Suprapubic skin (tissue), 4 donors: ENCODE measurements at regions not wholly inside any gene's neighbourhood (a gene's known extent, or its start where the extent isn't known, plus 50 kb on each side); places are given as distances from the start of the nearest gene placed in this dataset.

Experiments
- DNase-seq, 2 donors: peaks; one replicate each; pipeline ENCODE4 v3.0.0-alpha.2; 2019; ENCODE audit warnings: low spot score in 2 of 2
- H3K27ac ChIP-seq: fragments of 200-600 bp; sonication (generic); one replicate; pipeline ENCODE4 v1.5.1; 2019
- H3K27me3 ChIP-seq: fragments of 200-600 bp; sonication (generic); one replicate; pipeline ENCODE4 v1.5.1; 2019
- H3K36me3 ChIP-seq: fragments of 200-600 bp; sonication (generic); one replicate; pipeline ENCODE4 v1.5.1; 2019
- H3K4me1 ChIP-seq: fragments of 200-600 bp; sonication (generic); one replicate; pipeline ENCODE4 v1.5.1; 2019
- H3K4me3 ChIP-seq: fragments of 200-600 bp; sonication (generic); one replicate; pipeline ENCODE4 v1.5.1; 2019; ENCODE audit warnings: mild to moderate bottlenecking
- H3K9me3 ChIP-seq: fragments of 200-600 bp; sonication (generic); one replicate; pipeline ENCODE4 v1.5.1; 2019
- CTCF ChIP-seq, 2 donors: fragments of 200-600 bp in 1 of 2; fragments of 450-650 bp in 1 of 2; sonication (generic) in 1 of 2; IDR thresholded peaks; one replicate each; pipeline ENCODE4 v1.5.1; 2016 to 2019; ENCODE audit warnings: antibody characterized with exemption in 2 of 2, mild to moderate bottlenecking in 1 of 2, moderate library complexity in 1 of 2
- EP300 ChIP-seq: sonication (generic); formaldehyde crosslinking; IDR thresholded peaks from one replicate; pipeline ENCODE4 v1.6.1; 2017; ENCODE audit warnings: antibody characterized with exemption
- POLR2A ChIP-seq, 2 donors: fragments of 450-650 bp; IDR thresholded peaks; one replicate each; pipeline ENCODE4 v1.6.1; 2017; ENCODE audit warnings: antibody characterized with exemption in 2 of 2, mild to moderate bottlenecking in 2 of 2, moderate library complexity in 2 of 2
- POLR2AphosphoS5 ChIP-seq, 3 donors: sonication (generic); formaldehyde crosslinking; IDR thresholded peaks; one replicate each; pipeline ENCODE4 v1.6.1; 2017; ENCODE audit warnings: antibody characterized with exemption in 3 of 3
- WGBS: methylation state at CpG from one replicate; pipeline ENCODE4 v1.1.5; 2018; 5-methylcytosine and 5-hydroxymethylcytosine counted together

GRCh38 chr16:22630242-22630641 is 119.6 kb downstream of the NPIPB5 start:
- no peaks in the 10 kb centered on the region for H3K27me3 ChIP-seq
- no peak overlapping the region for H3K4me3 ChIP-seq
- no peak for DNase-seq
- no peak overlapping the region for H3K27ac ChIP-seq
- TF ChIP-seq POLR2AphosphoS5 (IDR thresholded peaks at IDR 0.05): no peak
- TF ChIP-seq POLR2A (IDR thresholded peaks at IDR 0.05): no peak
- 88% methylated on average over 4 of the region's 4 CpGs for WGBS
- no peaks in the 10 kb centered on the region for H3K36me3 ChIP-seq
- H3K4me1 ChIP-seq: no peaks in the 10 kb centered on the region
- H3K9me3 ChIP-seq: no peaks in the 10 kb centered on the region

GRCh38 chr16:22631264-22631663 is 120.6 kb downstream of the NPIPB5 start:
- TF ChIP-seq CTCF (IDR thresholded peaks at IDR 0.05): no peak
- no peak for TF ChIP-seq POLR2AphosphoS5 (IDR thresholded peaks at IDR 0.05)
- TF ChIP-seq EP300: no peak
- TF ChIP-seq POLR2A (IDR thresholded peaks at IDR 0.05): no peak
- Histone ChIP-seq H3K27me3 (no peaks in the 10 kb centered on the region), H3K9me3 (no peaks in the 10 kb centered on the region), H3K36me3 (no peaks in the 10 kb centered on the region), H3K4me3 (no peak overlapping the region), H3K4me1 (no peaks in the 10 kb centered on the region), H3K27ac (no peak overlapping the region)
- DNase-seq: no peak
- 80% methylated on average over 9 of the region's 9 CpGs for WGBS

- no peak overlapping the region for H3K4me3 ChIP-seq
- TF ChIP-seq CTCF (IDR thresholded peaks at IDR 0.05) (no peak), POLR2AphosphoS5 (IDR thresholded peaks at IDR 0.05) (no peak), POLR2A (IDR thresholded peaks at IDR 0.05) (no peak), EP300 (no peak)
- H3K36me3 ChIP-seq: no peaks in the 10 kb centered on the region
- H3K27ac ChIP-seq: no peak overlapping the region
- no peaks in the 10 kb centered on the region for H3K27me3 ChIP-seq
- no peak for DNase-seq
- 83% methylated on average over 4 of the region's 4 CpGs for WGBS
- no peaks in the 10 kb centered on the region for H3K4me1 ChIP-seq
- no peaks in the 10 kb centered on the region for H3K9me3 ChIP-seq
Measured at GRCh38 chr16:22632606-22633005, 121.9 kb downstream of the NPIPB5 start.

- no peak overlapping the region for H3K4me3 ChIP-seq
- H3K36me3 ChIP-seq: no peaks in the 10 kb centered on the region
- WGBS: 90% methylated on average over 5 of the region's 5 CpGs
- H3K27me3 ChIP-seq: no peaks in the 10 kb centered on the region
- DNase-seq: no peak
- no peak overlapping the region for H3K27ac ChIP-seq
- peaks cover 4% of the 10 kb centered on the region for H3K4me1 ChIP-seq
- no peaks in the 10 kb centered on the region for H3K9me3 ChIP-seq
- TF ChIP-seq POLR2A (IDR thresholded peaks at IDR 0.05) (no peak), EP300 (no peak), POLR2AphosphoS5 (IDR thresholded peaks at IDR 0.05) (no peak), CTCF (IDR thresholded peaks at IDR 0.05) (no peak)
Measured at GRCh38 chr16:22633280-22633679, 122.6 kb downstream of the NPIPB5 start.

- TF ChIP-seq EP300 (no peak), CTCF (IDR thresholded peaks at IDR 0.05) (no peak), POLR2AphosphoS5 (IDR thresholded peaks at IDR 0.05) (no peak), POLR2A (IDR thresholded peaks at IDR 0.05) (no peak)
- no peak for DNase-seq
- Histone ChIP-seq H3K4me1 (peaks cover 4% of the 10 kb centered on the region), H3K36me3 (no peaks in the 10 kb centered on the region), H3K9me3 (no peaks in the 10 kb centered on the region), H3K4me3 (no peak overlapping the region), H3K27ac (no peak overlapping the region), H3K27me3 (no peaks in the 10 kb centered on the region)
- 50% methylated on average over 3 of the region's 3 CpGs for WGBS
Measured at GRCh38 chr16:22633799-22634198, 123.1 kb downstream of the NPIPB5 start.

- Histone ChIP-seq H3K9me3 (no peaks in the 10 kb centered on the region), H3K4me3 (no peak overlapping the region), H3K4me1 (peaks cover 4% of the 10 kb centered on the region), H3K36me3 (no peaks in the 10 kb centered on the region), H3K27ac (no peak overlapping the region), H3K27me3 (no peaks in the 10 kb centered on the region)
- TF ChIP-seq POLR2AphosphoS5 (IDR thresholded peaks at IDR 0.05) (no peak), EP300 (no peak), POLR2A (IDR thresholded peaks at IDR 0.05) (no peak), CTCF (IDR thresholded peaks at IDR 0.05) (no peak)
- DNase-seq: no peak
Measured at GRCh38 chr16:22634954-22635353, 124.3 kb downstream of the NPIPB5 start.
